Subcutaneous abdominal adipose tissue (tissue), 5 donors: ENCODE measurements at regions not wholly inside any gene's neighbourhood (a gene's known extent, or its start where the extent isn't known, plus 50 kb on each side); places are given as distances from the start of the nearest gene placed in this dataset.

Source experiments
- H3K27ac ChIP-seq: one replicate; pipeline ENCODE4 v1.7.0; 2013; ENCODE audit warnings: low read depth, mild to moderate bottlenecking, inconsistent platforms, low read length, moderate library complexity
- H3K27me3 ChIP-seq, 5 donors: one replicate each; pipeline ENCODE4 v1.7.0; 2013; ENCODE audit warnings: low read length in 5 of 5, inconsistent platforms in 1 of 5; ENCODE audit not compliant: control insufficient read depth in 5 of 5, insufficient read depth in 4 of 5
- H3K36me3 ChIP-seq, 5 donors: one replicate each; pipeline ENCODE4 v1.7.0; 2013; ENCODE audit warnings: low read length in 5 of 5; ENCODE audit not compliant: control insufficient read depth in 5 of 5, insufficient read depth in 5 of 5
- H3K4me1 ChIP-seq, 5 donors: one replicate each; pipeline ENCODE4 v1.7.0; 2013; ENCODE audit warnings: low read length in 5 of 5, mild to moderate bottlenecking in 3 of 5, moderate library complexity in 1 of 5; ENCODE audit not compliant: control insufficient read depth in 5 of 5, insufficient read depth in 5 of 5
- H3K4me3 ChIP-seq, 5 donors: one replicate each; pipeline ENCODE4 v1.7.0; 2013; ENCODE audit warnings: low read length in 5 of 5, low read depth in 1 of 5
- H3K9ac ChIP-seq, 5 donors: one replicate each; pipeline ENCODE4 v1.7.0; 2013; ENCODE audit warnings: low read length in 5 of 5, mild to moderate bottlenecking in 4 of 5, moderate library complexity in 3 of 5
- H3K9me3 ChIP-seq, 5 donors: one replicate each; pipeline ENCODE4 v1.7.0; 2013; ENCODE audit warnings: low read length in 5 of 5; ENCODE audit not compliant: control insufficient read depth in 5 of 5
- donor health status: healthy.
- donor health status: healthy.
- donor health status: healthy.
- donor health status: healthy.
- donor health status: healthy.

- no peaks in the 10 kb centered on the region for H3K27me3 ChIP-seq
- no peaks in the 10 kb centered on the region for H3K4me1 ChIP-seq
- peaks cover 0 to 4% (median 0%) of the 10 kb centered on the region in 5 donors for H3K9me3 ChIP-seq
- no peaks in the 10 kb centered on the region for H3K36me3 ChIP-seq
- H3K27ac ChIP-seq, result no peak overlapping the region
- no peak overlapping the region for H3K4me3 ChIP-seq
- no peak overlapping the region for H3K9ac ChIP-seq
Measured at GRCh38 chr6:137768935-137769334, 98.1 kb upstream of the TNFAIP3 start.

GRCh38 chr6:137769797-137770362, 97.2 kb upstream of the TNFAIP3 start:
- Histone ChIP-seq H3K4me1 (no peaks in the 10 kb centered on the region), H3K27me3 (no peaks in the 10 kb centered on the region), H3K4me3 (no peak overlapping the region), H3K27ac (no peak overlapping the region), H3K9ac (no peak overlapping the region), H3K9me3 (peaks cover 0 to 4% (median 0%) of the 10 kb centered on the region in 5 donors), H3K36me3 (no peaks in the 10 kb centered on the region)

GRCh38 chr6:137772541-137773250, 94.4 kb upstream of the TNFAIP3 start:
- no peak overlapping the region for H3K27ac ChIP-seq
- no peak overlapping the region for H3K4me3 ChIP-seq
- no peak overlapping the region for H3K9ac ChIP-seq

GRCh38 chr6:137775227-137775626, 91.8 kb upstream of the TNFAIP3 start:
- Histone ChIP-seq H3K4me3 (no peak overlapping the region), H3K9me3 (no peaks in the 10 kb centered on the region), H3K9ac (no peak overlapping the region), H3K27me3 (no peaks in the 10 kb centered on the region), H3K27ac (no peak overlapping the region), H3K4me1 (peaks cover 0 to 3% (median 0%) of the 10 kb centered on the region in 5 donors), H3K36me3 (no peaks in the 10 kb centered on the region)

More at GRCh38 chr6:137772541-137773250, 94.4 kb upstream of the TNFAIP3 start:
- Histone ChIP-seq H3K9me3 (no peaks in the 10 kb centered on the region), H3K4me1 (no peaks in the 10 kb centered on the region), H3K36me3 (no peaks in the 10 kb centered on the region), H3K27me3 (no peaks in the 10 kb centered on the region)

GRCh38 chr6:137775720-137776119, 91.3 kb upstream of the TNFAIP3 start:
- H3K4me1 ChIP-seq, result peaks cover 0 to 3% (median 0%) of the 10 kb centered on the region in 5 donors
- H3K4me3 ChIP-seq, result no peak overlapping the region
- no peak overlapping the region for H3K9ac ChIP-seq
- no peak overlapping the region for H3K27ac ChIP-seq
- H3K9me3 ChIP-seq, result no peaks in the 10 kb centered on the region
- no peaks in the 10 kb centered on the region for H3K27me3 ChIP-seq
- H3K36me3 ChIP-seq, result no peaks in the 10 kb centered on the region

- H3K27ac ChIP-seq, result no peak overlapping the region
- no peak overlapping the region for H3K9ac ChIP-seq
- H3K4me3 ChIP-seq, result no peak overlapping the region
- no peaks in the 10 kb centered on the region for H3K9me3 ChIP-seq
- no peaks in the 10 kb centered on the region for H3K36me3 ChIP-seq
- no peaks in the 10 kb centered on the region for H3K27me3 ChIP-seq
- H3K4me1 ChIP-seq, result peaks cover 0 to 7% (median 0%) of the 10 kb centered on the region in 5 donors
Measured at GRCh38 chr6:137776256-137776655, 90.8 kb upstream of the TNFAIP3 start.

GRCh38 chr6:137776786-137777686, 90.0 kb upstream of the TNFAIP3 start:
- Histone ChIP-seq H3K27me3 (no peaks in the 10 kb centered on the region), H3K4me1 (peaks cover 0 to 7% (median 0%) of the 10 kb centered on the region in 5 donors), H3K27ac (no peak overlapping the region), H3K9ac (no peak overlapping the region), H3K36me3 (no peaks in the 10 kb centered on the region), H3K9me3 (no peaks in the 10 kb centered on the region), H3K4me3 (no peak overlapping the region)

GRCh38 chr6:137777687-137778075, 89.4 kb upstream of the TNFAIP3 start:
- H3K27ac ChIP-seq, result no peak overlapping the region
- H3K4me1 ChIP-seq, result peaks cover 0 to 7% (median 0%) of the 10 kb centered on the region in 5 donors
- H3K9me3 ChIP-seq, result no peaks in the 10 kb centered on the region
- H3K4me3 ChIP-seq, result no peak overlapping the region
- no peaks in the 10 kb centered on the region for H3K27me3 ChIP-seq
- no peaks in the 10 kb centered on the region for H3K36me3 ChIP-seq
- H3K9ac ChIP-seq, result no peak overlapping the region

- H3K4me3 ChIP-seq, result no peak overlapping the region
- H3K27me3 ChIP-seq, result no peaks in the 10 kb centered on the region
- H3K36me3 ChIP-seq, result no peaks in the 10 kb centered on the region
- no peaks in the 10 kb centered on the region for H3K9me3 ChIP-seq
- no peak overlapping the region for H3K27ac ChIP-seq
- H3K4me1 ChIP-seq, result peaks cover 0 to 15% (median 6%) of the 10 kb centered on the region in 5 donors
- H3K9ac ChIP-seq, result no peak overlapping the region
Measured at GRCh38 chr6:137779982-137780381, 87.1 kb upstream of the TNFAIP3 start.
